GM21723 (cell line): ENCODE measurements at regions not wholly inside any gene's neighbourhood (a gene's known extent, or its start where the extent isn't known, plus 50 kb on each side); places are given as distances from the start of the nearest gene placed in this dataset.

ENCODE experiments used
- ATAC-seq: cut with Tn5 transposase; IDR thresholded peaks from one replicate; pipeline ENCODE4 v1.9.1; 2021; ENCODE audit warnings: mild to moderate bottlenecking, moderate library complexity; ENCODE audit not compliant: unreplicated experiment

DNA sequence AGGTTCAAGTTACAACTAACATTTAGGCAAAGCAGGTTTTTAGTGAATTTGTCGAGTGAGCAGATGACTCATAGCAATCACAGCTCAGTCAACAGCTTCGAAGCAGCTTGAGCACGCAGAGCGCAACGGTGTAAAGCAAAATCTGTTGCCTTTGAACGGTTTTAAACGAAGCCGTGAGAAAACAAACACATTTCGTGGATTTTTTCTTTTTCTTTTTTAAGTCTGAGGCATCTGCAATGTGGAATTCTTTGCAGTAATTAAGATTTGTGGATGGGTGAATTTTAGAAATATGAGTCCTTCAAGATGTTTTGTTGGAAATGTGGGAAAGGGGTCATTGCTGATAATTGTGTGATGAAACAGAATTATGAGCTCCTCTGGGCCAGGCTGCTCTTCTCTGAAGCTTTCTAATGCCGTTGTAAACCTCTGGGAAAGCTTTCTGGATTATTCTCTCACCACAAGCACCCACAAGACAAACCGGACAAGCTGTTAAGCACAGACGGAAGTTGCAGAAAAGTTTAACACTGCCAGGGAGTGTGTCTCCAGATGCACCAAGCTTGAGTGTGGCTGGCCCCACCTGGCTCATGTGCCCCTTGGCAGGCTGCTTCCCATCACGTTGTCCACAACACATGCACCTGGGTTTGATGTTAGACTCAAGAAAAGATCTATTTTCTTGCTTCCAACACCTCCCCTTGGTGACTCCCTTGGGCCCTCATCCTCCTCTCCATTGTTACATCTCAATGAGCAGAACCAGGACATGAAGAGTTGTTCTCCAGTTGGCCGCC, 224.7 kb downstream of the ACKR3 start:
- no peak for ATAC-seq

DNA sequence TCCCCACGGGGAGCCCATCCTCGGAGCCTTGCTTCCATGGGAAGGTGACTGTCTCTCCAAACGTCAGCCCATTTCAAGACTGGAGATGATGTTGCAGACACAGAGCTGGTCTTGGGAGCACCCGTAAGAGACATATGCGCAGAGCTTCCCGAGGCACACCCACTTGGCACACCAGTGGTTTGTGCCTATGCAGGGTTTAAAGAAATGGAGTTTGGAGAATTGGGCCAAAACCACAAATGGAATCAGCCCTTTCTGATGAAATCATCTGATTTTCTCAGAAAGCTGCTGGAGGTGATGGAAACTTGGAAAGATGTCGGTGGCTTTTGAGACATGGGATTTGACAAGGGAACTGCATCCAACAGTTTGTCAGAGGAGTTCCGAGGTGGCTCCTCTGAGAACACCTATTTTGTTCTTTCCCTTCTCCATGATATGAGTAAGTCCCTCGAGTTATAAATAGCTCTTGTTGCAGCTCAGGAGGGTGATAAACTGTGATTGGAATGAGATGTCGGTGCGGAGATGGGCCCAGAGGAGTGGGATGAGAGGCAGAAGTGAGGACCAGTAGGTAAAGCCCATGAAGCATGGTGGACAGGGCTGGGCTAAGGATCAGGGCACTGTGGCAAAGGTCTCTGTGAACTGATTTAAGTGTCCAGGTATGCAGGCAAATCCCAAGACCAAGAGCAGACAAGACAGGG, 225.7 kb downstream of the ACKR3 start:
- ATAC-seq, result no peak

GRCh38 chr2:236795861-236796219, 226.2 kb downstream of the ACKR3 start:
- ATAC-seq, result no peak

GRCh38 chr2:236796236-236796635, 226.6 kb downstream of the ACKR3 start:
- no peak for ATAC-seq

DNA sequence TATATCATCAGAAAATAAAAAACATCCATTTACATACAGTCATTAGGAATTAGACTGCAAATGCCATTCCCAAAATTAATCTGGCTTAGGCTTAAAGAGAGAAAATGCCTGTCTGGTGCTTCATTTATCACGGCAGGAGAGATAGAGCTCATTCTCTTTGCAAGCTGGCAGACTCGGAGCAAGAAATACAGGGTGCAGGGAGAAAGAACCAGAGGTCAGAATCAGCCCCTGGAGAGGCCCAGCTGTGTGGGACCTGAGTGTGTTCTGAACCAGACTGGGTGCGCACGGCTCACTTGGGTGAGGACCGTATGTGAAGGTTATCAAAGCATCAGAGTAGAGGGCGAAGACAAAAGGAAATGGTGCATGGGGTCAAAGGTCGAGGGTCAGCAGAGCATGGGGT, 227.8 kb downstream of the ACKR3 start:
- no peak for ATAC-seq

GRCh38 chr2:236798491-236798890, 228.9 kb downstream of the ACKR3 start:
- ATAC-seq, result no peak

DNA sequence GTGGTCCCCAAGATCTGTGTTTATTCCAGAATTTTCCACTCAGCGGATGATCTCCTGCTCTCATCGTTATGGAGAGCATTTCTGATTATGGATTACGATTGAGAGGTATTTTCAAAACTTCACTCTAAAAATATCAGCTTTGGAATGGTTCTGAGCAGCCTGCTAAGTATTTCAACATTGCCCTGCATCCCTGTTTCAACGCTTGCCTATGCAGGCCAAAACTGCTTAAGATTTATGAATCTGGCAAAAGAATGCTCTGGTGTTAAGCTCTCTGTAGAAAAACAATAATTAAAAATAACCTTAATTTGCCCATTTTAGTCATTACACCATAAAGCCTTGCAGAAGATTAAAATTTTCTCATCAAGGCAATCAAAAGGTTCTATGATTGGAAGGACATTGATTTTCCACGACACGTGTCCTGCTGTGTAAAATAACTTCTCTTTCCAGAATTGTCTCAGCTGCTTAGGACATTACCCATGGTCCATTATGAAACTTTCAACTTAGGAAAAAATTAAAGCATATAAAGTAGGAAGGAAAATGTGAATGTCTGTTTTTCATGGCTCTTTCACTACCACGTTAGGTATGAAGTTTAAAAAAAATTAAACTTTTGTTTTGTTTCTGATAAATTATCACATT, 229.9 kb downstream of the ACKR3 start:
- no peak for ATAC-seq

DNA sequence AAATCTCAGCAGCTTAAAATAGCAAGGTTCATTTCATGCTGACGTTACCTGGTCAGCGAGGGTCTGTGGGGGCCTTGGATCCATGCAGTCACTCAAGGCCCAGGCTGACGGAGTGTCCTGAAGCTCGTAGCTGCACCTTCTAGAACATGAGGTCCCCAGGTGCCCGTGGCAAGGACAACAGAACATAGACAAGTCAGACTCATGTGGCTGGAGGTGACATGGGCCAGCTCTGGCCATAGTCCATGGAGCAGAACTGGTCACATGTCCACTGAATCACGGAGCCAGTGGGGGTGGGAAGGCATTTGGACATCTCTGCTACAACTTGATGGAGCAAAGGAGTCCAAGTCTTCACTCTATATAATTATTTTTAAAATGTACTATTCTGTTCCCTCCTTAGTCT, 233.2 kb downstream of the ACKR3 start:
- no peak for ATAC-seq

GRCh38 chr2:236803621-236804020, 234.0 kb downstream of the ACKR3 start:
- no peak for ATAC-seq

- ATAC-seq, result no peak
Observed at GRCh38 chr2:236805800-236806531, 236.3 kb downstream of the ACKR3 start.

DNA sequence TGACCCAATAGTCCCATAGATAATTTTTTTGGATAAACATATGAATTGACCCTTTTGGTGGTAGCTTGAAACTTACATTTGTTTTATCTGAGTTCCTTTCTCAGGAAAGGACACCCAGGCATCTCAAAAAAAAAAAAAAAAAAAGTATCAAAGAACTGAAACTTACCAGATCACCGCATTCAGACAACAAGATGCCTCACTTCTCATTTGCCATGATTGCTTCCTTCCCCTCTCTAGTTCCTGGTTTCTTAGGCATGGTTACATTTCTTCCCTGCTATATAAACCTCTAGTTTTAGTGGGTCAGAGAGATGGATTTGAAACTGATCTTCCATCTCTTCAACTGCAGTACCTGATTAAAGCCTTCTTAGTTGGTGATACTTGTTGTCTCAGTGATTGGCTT, 240.1 kb downstream of the ACKR3 start:
- ATAC-seq, result no peak

GRCh38 chr2:236811062-236811656, 241.5 kb downstream of the ACKR3 start:
- no peak for ATAC-seq

DNA sequence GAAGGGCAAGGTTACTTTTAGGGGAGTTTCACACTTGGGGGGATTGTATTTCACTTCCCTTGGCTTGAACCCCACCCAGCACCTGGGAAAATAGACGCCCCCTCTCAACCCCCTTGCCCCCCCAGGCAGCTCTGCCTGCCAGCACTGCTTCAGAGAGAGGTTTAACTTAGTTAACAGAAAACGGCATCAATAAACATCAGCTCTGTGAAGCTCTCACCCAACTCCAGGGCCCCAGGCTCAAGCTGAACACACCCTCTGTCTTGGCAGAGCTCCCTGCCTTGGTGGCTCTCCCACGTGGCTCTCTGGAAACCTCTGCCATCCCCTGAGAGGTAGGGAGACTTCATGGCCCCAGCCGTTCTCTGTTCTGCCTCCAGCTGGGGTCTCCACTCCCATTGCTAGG, 244.1 kb downstream of the ACKR3 start:
- no peak for ATAC-seq

DNA sequence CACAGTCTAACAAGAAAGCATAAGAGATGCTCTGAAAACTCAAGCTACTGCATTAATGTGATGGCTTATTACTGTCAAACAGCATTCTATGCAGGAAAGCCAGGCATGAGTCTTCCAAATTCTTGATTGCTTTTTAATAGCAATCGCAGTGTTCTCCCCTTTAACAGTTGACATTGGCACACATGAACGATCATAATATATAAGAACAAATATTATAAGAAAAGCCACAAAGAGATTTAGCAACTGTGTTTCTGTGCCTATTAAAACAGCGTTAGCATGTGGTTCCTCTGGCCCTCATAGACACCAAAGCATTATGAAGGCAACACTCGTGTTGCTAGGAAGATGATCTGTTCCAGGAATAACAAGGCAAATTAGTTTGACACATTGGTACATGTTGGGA, 245.0 kb downstream of the ACKR3 start:
- ATAC-seq, result no peak

GRCh38 chr2:236815746-236816145, 246.1 kb downstream of the ACKR3 start:
- no peak for ATAC-seq

- no peak for ATAC-seq
Observed at GRCh38 chr2:236816197-236817170, 246.9 kb downstream of the ACKR3 start.

DNA sequence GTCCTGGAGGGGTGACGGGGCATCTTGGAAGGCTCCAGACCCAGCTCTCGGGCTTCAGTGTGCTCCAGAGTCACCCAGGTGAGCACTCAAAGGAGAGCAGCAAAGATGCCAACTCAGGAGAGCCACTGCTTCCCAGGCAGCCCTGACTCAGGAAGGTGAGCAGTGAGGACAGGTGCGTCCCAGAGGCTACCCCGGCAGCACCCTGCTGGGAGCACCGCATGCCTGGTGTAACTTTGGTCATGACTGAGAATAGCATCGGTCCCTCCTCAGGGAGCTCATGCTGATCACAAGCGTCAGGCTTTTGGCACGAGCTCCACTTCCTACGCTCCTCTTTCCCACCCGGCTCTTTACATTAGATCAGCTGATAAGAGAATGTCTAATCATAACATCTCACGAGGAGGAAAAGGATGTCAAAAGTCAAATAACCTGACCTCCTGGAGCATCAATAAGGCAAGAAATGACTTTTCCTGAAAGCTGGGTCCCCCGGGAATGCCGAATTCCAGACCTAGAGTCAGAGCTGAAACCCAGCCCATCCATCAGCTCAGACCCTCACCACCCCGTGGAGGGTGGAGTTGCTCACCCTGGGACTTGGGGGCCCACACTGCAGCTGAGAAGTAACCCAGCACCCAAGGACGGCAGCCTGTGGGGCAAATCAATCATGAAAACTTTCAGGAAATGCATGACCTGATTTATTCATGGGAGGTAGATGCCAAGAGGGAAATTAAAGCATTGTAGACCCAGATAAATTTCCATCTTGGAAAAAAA, 248.8 kb downstream of the ACKR3 start:
- no peak for ATAC-seq

GRCh38 chr2:236819275-236820002, 249.8 kb downstream of the ACKR3 start:
- ATAC-seq, result no peak
